Endodermal cell (in vitro differentiated cells): ENCODE measurements at regions not wholly inside any gene's neighbourhood (a gene's known extent, or its start where the extent isn't known, plus 50 kb on each side); places are given as distances from the start of the nearest gene placed in this dataset.

Source experiments
- DNase-seq: peaks from one replicate; pipeline ENCODE4 v3.0.0-alpha.2; 2017
- H3K27ac ChIP-seq: 2 replicates; pipeline ENCODE4 v1.5.1; 2013; ENCODE audit warnings: mild to moderate bottlenecking, low read depth, low read length, moderate library complexity
- H3K27me3 ChIP-seq: 2 replicates; pipeline ENCODE4 v1.6.1; 2013; ENCODE audit warnings: mild to moderate bottlenecking, low read length, moderate library complexity; ENCODE audit not compliant: insufficient read depth, control insufficient read depth, poor library complexity, severe bottlenecking
- H3K36me3 ChIP-seq: 2 replicates; pipeline ENCODE4 v1.7.0; 2013; ENCODE audit warnings: mild to moderate bottlenecking, low read length, moderate library complexity; ENCODE audit not compliant: control insufficient read depth, insufficient read depth
- H3K4me1 ChIP-seq: one replicate; pipeline ENCODE4 v1.7.0; 2013; ENCODE audit warnings: low read length; ENCODE audit not compliant: control insufficient read depth, insufficient read depth
- H3K4me3 ChIP-seq: 2 replicates; pipeline ENCODE4 v1.5.1; 2013; ENCODE audit warnings: mild to moderate bottlenecking, low read length, moderate library complexity
- H3K9ac ChIP-seq: 2 replicates; pipeline ENCODE4 v1.6.1; 2013; ENCODE audit warnings: mild to moderate bottlenecking, low read length, moderate library complexity; ENCODE audit not compliant: poor library complexity, severe bottlenecking; ENCODE audit errors: extremely low read depth
- H3K9me3 ChIP-seq: 2 replicates; pipeline ENCODE4 v1.6.1; 2013; ENCODE audit warnings: mild to moderate bottlenecking, low read length, moderate library complexity; ENCODE audit not compliant: control insufficient read depth
- H3K27ac Mint-ChIP-seq: 2 replicates; pipeline ENCODE4 v1.8.0; 2020; ENCODE audit warnings: mixed read lengths
- H3K27me3 Mint-ChIP-seq: 2 replicates; pipeline ENCODE4 v1.8.0; 2021; ENCODE audit warnings: mild to moderate bottlenecking, mixed read lengths; ENCODE audit not compliant: insufficient read depth
- H3K36me3 Mint-ChIP-seq: 2 replicates; pipeline ENCODE4 v1.8.0; 2020; ENCODE audit warnings: low read depth, mixed read lengths
- H3K4me1 Mint-ChIP-seq: 2 replicates; pipeline ENCODE4 v1.8.0; 2020; ENCODE audit warnings: mixed read lengths
- H3K4me3 Mint-ChIP-seq: 2 replicates; pipeline ENCODE4 v1.8.0; 2020; ENCODE audit warnings: mild to moderate bottlenecking, moderate library complexity, mixed read lengths
- H3K9me3 Mint-ChIP-seq: 2 replicates; pipeline ENCODE4 v1.8.0; 2020; ENCODE audit warnings: mild to moderate bottlenecking, mixed read lengths
- CTCF ChIP-seq: fragments of 200-600 bp; sonication (generic); conservative IDR thresholded peaks from 2 replicates; pipeline ENCODE4 v1.5.0; 2021; ENCODE audit warnings: antibody characterized with exemption, mild to moderate bottlenecking
- WGBS, 2 experiments: methylation state at CpG; one replicate each; pipeline versions ENCODE4 v1.1.5 to v1.1.7; 2013; ENCODE audit warnings: missing lambda C conversion rate in 2 of 2, mixed read lengths in 1 of 2; ENCODE audit not compliant: insufficient coverage in 1 of 2, insufficient read length in 1 of 2; 5-methylcytosine and 5-hydroxymethylcytosine counted together

- H3K9ac ChIP-seq, result no peak overlapping the region
- Mint-ChIP-seq H3K4me3 (no peak overlapping the region), H3K36me3 (no peaks in the 10 kb centered on the region), H3K9me3 (no peaks in the 10 kb centered on the region), H3K27ac (no peak overlapping the region), H3K27me3 (no peaks in the 10 kb centered on the region), H3K4me1 (peaks cover 38% of the 10 kb centered on the region)
- no peaks in the 10 kb centered on the region for H3K27me3 ChIP-seq
- H3K4me3 ChIP-seq, result no peak overlapping the region
- peaks cover 9% of the 10 kb centered on the region for H3K4me1 ChIP-seq
- DNase-seq, result peak; percentile 60
- no peak for TF ChIP-seq CTCF
- no peaks in the 10 kb centered on the region for H3K36me3 ChIP-seq
- WGBS, 2 experiments, result 81 to 84% methylated on average over 3 to 4 of the region's 4 CpGs
- H3K9me3 ChIP-seq, result no peaks in the 10 kb centered on the region
- no peak overlapping the region for H3K27ac ChIP-seq
Measured at GRCh38 chr13:34623331-34623730, 318.7 kb upstream of the NBEA start.

- no peak overlapping the region for H3K27ac Mint-ChIP-seq
- Histone ChIP-seq H3K4me3 (no peak overlapping the region), H3K27me3 (no peaks in the 10 kb centered on the region), H3K27ac (no peak overlapping the region), H3K9me3 (peaks cover 3% of the 10 kb centered on the region), H3K36me3 (no peaks in the 10 kb centered on the region), H3K9ac (no peak overlapping the region), H3K4me1 (peaks cover 5% of the 10 kb centered on the region)
- H3K27me3 Mint-ChIP-seq, result no peaks in the 10 kb centered on the region
- WGBS, 2 experiments, result 34 to 76% methylated on average over 3 to 9 of the region's 9 CpGs
- peaks cover 15% of the 10 kb centered on the region for H3K4me1 Mint-ChIP-seq
- H3K36me3 Mint-ChIP-seq, result no peaks in the 10 kb centered on the region
- TF ChIP-seq CTCF, result no peak
- peak; percentile 64 for DNase-seq
- H3K4me3 Mint-ChIP-seq, result no peak overlapping the region
- peaks cover 5% of the 10 kb centered on the region for H3K9me3 Mint-ChIP-seq
Measured at GRCh38 chr13:34627509-34628208, 314.4 kb upstream of the NBEA start.

- Mint-ChIP-seq H3K36me3 (no peaks in the 10 kb centered on the region), H3K9me3 (peaks cover 5% of the 10 kb centered on the region), H3K27me3 (no peaks in the 10 kb centered on the region), H3K4me1 (peaks cover 14% of the 10 kb centered on the region), H3K4me3 (no peak overlapping the region), H3K27ac (no peak overlapping the region)
- Histone ChIP-seq H3K9ac (no peak overlapping the region), H3K36me3 (no peaks in the 10 kb centered on the region), H3K9me3 (peaks cover 6% of the 10 kb centered on the region), H3K27ac (no peak overlapping the region), H3K27me3 (no peaks in the 10 kb centered on the region), H3K4me1 (peaks cover 3% of the 10 kb centered on the region), H3K4me3 (no peak overlapping the region)
- no peak for DNase-seq
- TF ChIP-seq CTCF, result no peak
- WGBS, 2 experiments, result 91 to 100% methylated on average over 3 to 5 of the region's 5 CpGs
Measured at GRCh38 chr13:34628209-34628682, 313.8 kb upstream of the NBEA start.
